NOMO-1 treated with dmso at 0.1 percent for 144 hours (cell line): ENCODE measurements at regions not wholly inside any gene's neighbourhood (a gene's known extent, or its start where the extent isn't known, plus 50 kb on each side); places are given as distances from the start of the nearest gene placed in this dataset.
"Not testable (repeated sequence)": the region's sequence is repeated elsewhere in the genome, so short reads cannot be mapped to it uniquely, and the experiment has no call there.

Source experiments
- DNase-seq: peaks from one replicate; lab custom pipeline; 2025; ENCODE audit not compliant: unreplicated experiment; lab: John Stamatoyannopoulos, UW

- no peak for DNase-seq
Observed at GRCh38 chr7:149606826-149607225, 109.2 kb upstream of the ZNF746 start.

- no peak for DNase-seq
Observed at GRCh38 chr7:149605696-149606095, 108.1 kb upstream of the ZNF746 start.

GRCh38 chr7:149604521-149604920 lies 106.9 kb upstream of the ZNF746 start:
- DNase-seq, result no peak

DNA sequence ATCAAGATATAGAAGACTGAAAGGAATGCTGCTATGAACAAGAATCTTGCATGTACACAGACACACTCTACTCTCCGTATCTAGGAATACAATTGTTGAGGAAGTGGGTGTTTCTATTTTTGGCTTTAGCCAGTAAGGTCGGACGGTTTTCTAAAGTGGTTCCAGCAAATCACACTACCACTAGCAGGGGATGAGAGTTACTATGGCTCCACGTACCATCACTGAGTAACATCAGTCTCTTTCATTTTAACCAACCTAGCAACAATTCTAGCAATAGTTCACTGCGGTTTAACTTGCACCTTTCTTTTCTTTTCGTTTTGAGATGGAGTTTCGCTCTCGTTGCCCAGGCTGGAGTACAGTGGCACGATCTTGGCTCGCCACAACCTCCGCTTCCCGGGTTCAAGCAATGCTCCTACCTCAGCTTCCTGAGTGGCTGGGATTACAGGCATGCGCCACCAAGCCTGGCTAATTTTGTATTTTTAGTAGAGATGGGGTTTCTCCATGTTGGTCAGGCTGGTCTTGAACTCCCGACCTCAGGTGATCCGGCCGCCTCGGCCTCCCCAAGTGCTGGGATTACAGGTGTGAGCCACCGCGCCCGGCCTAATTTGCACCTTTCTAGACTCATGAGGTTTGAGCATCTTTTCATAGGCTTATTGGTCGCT lies 103.2 kb upstream of the ZNF746 start:
- not testable (repeated sequence) for DNase-seq

- no peak for DNase-seq
Observed at GRCh38 chr7:149599636-149600206, 102.1 kb upstream of the ZNF746 start.

DNA sequence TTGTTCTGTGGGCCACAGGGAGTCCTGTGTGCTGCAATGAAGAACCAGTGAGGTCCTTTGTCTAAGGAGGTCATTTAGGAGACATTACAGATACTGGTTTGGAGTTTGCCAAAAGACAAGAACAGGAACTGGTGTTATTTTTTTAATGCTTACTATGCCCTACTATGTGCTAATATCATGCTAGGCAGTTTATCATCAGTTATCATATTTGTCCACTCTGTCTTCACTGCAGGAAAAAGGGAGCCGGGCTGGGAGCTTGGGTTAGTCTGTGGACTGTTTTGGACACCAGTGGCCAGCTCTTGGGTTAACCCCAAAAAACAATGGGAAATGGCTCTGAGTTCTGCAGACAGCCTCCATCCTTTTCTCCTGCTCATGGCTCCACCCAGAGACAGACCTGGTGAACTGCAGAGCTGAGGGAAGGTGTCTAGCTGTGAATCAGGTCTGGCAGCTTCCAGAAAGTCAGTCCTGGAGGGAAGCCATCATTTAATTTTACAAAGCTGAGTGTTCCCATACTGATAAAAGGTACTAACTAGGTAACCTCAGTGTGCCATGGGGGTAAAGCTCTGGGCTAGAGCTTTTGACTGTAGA lies 101.2 kb upstream of the ZNF746 start:
- no peak for DNase-seq

DNA sequence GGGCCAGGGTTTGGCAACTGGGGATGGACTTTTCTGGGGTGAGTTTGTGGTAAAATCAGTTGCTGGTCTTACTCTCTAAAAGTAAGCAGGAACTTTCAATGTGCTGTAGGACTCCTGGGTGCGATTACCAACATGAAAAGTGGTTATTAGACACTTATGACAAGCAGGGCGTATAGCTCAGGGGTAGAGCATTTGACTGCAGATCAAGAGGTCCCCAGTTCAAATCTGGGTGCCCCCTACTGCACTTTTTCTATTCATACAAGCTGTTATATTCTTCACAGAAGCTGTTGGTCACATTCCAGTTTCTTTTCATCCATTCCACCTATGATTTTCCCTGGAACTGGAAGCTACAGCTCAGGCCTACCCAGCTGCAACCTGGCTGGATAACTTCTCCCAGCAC lies 100.2 kb upstream of the ZNF746 start:
- not testable (repeated sequence) for DNase-seq

- DNase-seq, result no peak
Observed at GRCh38 chr7:149595541-149595940, 97.9 kb upstream of the ZNF746 start.

DNA sequence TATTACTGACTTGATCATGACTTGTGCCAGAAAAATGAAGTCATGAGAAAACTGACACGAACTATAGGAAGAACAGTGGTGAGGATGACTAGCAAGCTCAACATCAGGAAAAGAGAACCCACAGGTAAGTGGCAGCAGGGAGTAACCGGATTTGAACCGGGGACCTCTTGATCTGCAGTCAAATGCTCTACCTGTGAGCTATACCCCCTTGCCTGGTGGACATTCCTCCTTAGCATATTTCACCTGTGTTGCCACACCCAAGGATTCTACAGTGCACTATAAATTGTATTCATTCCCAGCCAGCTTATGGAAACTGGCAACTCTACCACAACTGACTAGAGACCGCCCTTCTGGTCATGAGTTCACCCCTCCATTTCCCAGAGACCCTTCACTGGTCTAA lies 97.5 kb upstream of the ZNF746 start:
- no peak for DNase-seq

DNA sequence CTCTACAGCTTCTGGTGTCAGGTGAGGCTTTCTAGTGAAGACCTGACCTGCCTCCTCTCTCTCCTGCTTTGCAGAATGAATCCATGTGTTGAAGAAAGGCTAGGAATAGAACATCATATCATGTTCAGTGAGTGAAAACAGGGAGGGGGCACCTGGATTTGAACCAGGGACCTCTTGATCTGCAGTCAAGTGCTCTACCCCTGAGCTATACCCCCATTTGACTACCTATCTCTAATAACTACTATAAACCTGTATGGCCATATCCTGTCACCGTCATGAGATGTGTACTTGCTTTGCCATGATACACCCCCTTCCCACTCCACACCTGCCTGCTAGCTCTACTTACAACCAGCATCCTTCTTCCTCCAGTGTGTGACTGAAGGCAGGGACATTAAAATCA lies 91.3 kb upstream of the ZNF746 start:
- no peak for DNase-seq

GRCh38 chr7:149586646-149587645 lies 89.3 kb upstream of the ZNF746 start:
- DNase-seq, result no peak

GRCh38 chr7:149584530-149584929 lies 86.9 kb upstream of the ZNF746 start:
- DNase-seq, result no peak

DNA sequence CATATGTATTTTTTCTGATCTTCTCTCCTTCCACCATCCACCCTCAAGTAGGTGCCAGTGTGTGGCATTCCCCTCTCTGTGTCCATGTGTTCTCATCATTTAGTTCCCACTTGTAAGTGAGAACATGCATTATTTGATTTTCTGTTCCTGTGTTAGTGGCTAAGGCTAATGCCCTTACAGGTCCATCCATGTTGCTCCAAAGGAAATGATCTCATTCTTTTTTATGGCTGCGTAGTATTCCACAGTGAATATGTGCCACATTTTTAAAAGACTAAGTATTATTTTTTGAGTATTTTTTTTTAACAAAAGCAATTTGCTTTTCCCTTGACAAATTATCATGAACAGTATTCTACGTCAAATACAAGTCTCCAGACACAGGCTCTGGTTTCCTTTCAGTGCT lies 86.4 kb upstream of the ZNF746 start:
- DNase-seq, result no peak

GRCh38 chr7:149580328-149580727 lies 82.7 kb upstream of the ZNF746 start:
- no peak for DNase-seq

DNA sequence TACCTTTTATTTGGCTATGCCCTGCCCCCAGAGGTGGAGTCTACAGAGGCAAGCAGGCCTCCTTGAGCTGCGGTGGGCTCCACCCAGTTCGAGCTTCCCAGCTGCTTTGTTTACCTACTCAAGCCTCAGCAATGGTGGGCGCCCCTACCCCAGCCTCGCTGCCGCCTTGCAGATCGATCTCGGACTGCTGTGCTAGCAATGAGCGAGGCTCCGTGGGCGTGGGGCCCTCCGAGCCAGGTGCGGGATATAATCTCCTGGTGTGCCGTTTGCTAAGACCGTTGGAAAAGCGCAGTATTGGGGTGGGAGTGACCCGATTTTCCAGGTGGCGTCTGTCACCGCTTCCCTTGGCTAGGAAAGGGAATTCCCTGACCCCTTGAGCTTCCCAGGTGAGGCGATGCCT lies 81.8 kb upstream of the ZNF746 start:
- not testable (repeated sequence) for DNase-seq

DNA sequence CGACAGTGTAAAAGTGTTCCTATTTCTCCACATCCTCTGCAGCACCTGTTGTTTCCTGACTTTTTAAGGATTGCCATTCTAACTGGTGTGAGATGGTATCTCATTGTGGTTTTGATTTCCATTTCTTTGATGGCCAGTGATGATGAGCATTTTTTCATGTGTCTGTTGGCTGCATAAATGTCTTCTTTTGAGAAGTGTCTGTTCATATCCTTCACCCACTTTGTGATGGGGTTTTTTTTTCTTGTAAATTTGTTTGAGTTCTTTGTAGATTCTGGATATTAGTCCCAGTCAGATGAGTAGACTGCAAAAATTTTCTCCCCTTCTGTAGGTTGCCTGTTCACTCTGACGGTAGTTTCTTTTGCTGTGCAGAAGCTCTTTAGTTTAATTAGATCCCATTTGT lies 76.8 kb upstream of the ZNF746 start:
- not testable (repeated sequence) for DNase-seq

- DNase-seq, result no peak
Observed at GRCh38 chr7:149573519-149573918, 75.9 kb upstream of the ZNF746 start.

DNA sequence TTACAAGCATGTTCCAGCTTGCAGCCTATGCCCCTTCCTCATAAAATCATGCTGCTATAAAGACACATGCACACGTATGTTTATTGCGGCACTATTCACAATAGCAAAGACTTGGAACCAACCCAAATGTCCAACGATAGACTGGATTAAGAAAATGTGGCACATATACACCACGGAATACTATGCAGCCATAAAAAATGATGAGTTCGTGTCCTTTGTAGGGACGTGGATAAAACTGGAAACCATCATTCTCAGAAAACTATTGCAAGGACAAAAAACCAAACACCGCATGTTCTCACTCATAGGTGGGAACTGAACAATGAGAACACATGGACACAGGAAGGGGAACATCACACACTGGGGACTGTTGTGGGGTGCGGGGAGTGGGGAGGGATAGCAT lies 75.3 kb upstream of the ZNF746 start:
- not testable (repeated sequence) for DNase-seq

GRCh38 chr7:149570784-149571183 lies 73.2 kb upstream of the ZNF746 start:
- DNase-seq, result no peak

DNA sequence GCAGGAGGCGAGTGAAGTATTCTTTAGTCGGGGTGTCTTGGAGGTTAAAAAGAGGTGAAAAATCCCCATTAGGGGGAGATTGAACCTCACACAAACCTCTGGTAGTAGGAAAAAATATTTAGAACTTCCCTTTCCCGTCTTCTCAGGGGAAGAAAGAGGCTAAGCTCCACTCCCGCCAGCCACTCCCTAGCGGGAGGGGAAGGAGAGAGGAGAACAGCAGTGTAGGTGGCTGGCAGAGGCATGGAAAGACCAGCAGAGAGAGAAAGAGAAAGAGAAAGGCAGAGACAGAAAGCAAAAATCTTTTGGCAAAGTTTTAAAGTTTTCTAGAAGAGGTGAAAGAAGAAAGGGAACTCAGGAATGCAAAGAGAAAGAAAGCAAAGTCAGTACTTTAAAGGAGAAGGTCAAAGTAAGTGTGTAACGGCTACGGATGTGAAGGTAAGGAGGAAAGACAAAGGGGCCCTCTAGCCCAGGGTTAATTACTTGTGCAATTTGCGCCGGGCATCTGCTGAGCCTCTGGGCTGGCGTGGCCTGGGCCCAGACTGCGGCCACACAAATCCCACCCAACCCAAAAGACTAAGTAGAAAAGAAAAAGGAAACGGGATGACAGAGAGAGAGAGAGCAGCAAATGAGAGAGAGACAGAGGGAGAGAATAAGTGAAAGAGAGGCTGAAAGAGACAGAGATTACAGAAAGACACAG lies 72.3 kb upstream of the ZNF746 start:
- DNase-seq, result no peak
